ENCODE measurements at regions not wholly inside any gene's neighbourhood (a gene's known extent, or its start where the extent isn't known, plus 50 kb on each side); places are given as distances from the start of the nearest gene placed in this dataset.

- no peak overlapping the region for H3K4me3 ChIP-seq (replicated peaks in 1 of 2; ENCODE audit: low read depth in 2 of 2, low read length in 2 of 2)
- no peak for TF ChIP-seq CTCF (IDR thresholded peaks at IDR 0.05; ENCODE audit: low read depth, low read length)
- no peak for DNase-seq (ENCODE audit: low read depth in 2 of 2)
Observed at GRCh38 chr15:93150910-93151881, 62.2 kb upstream of the RGMA start.

GRCh38 chr15:93146601-93147000, 57.6 kb upstream of the RGMA start:
- no peak for TF ChIP-seq CTCF (IDR thresholded peaks at IDR 0.05; ENCODE audit: low read depth, low read length)
- H3K4me3 ChIP-seq (replicated peaks in 1 of 2; ENCODE audit: low read depth in 2 of 2, low read length in 2 of 2) = no peak overlapping the region
- DNase-seq (ENCODE audit: low read depth in 2 of 2) = no peak

GRCh38 chr15:93146196-93146595, 57.2 kb upstream of the RGMA start:
- no peak for DNase-seq (ENCODE audit: low read depth in 2 of 2)
- no peak for TF ChIP-seq CTCF (IDR thresholded peaks at IDR 0.05; ENCODE audit: low read depth, low read length)
- H3K4me3 ChIP-seq (replicated peaks in 1 of 2; ENCODE audit: low read depth in 2 of 2, low read length in 2 of 2) = no peak overlapping the region

- TF ChIP-seq CTCF (IDR thresholded peaks at IDR 0.05; ENCODE audit: low read depth, low read length) = no peak
- no peak overlapping the region for H3K4me3 ChIP-seq (replicated peaks in 1 of 2; ENCODE audit: low read depth in 2 of 2, low read length in 2 of 2)
- no peak for DNase-seq (ENCODE audit: low read depth in 2 of 2)
Observed at GRCh38 chr15:93144463-93145236, 55.6 kb upstream of the RGMA start.

- no peak for DNase-seq (ENCODE audit: low read depth in 2 of 2)
- H3K4me3 ChIP-seq (replicated peaks in 1 of 2; ENCODE audit: low read depth in 2 of 2, low read length in 2 of 2) = no peak overlapping the region
- TF ChIP-seq CTCF (IDR thresholded peaks at IDR 0.05; ENCODE audit: low read depth, low read length) = no peak
Observed at GRCh38 chr15:93143186-93143585, 54.2 kb upstream of the RGMA start.

GRCh38 chr15:93141371-93141794, 52.4 kb upstream of the RGMA start:
- no peak for TF ChIP-seq CTCF (IDR thresholded peaks at IDR 0.05; ENCODE audit: low read depth, low read length)
- no peak overlapping the region for H3K4me3 ChIP-seq (replicated peaks in 1 of 2; ENCODE audit: low read depth in 2 of 2, low read length in 2 of 2)
- DNase-seq (ENCODE audit: low read depth in 2 of 2) = no peak

All from cardiac fibroblast (primary cell).